ENCODE measurements at regions not wholly inside any gene's neighbourhood (a gene's known extent, or its start where the extent isn't known, plus 50 kb on each side); places are given as distances from the start of the nearest gene placed in this dataset.

DNA sequence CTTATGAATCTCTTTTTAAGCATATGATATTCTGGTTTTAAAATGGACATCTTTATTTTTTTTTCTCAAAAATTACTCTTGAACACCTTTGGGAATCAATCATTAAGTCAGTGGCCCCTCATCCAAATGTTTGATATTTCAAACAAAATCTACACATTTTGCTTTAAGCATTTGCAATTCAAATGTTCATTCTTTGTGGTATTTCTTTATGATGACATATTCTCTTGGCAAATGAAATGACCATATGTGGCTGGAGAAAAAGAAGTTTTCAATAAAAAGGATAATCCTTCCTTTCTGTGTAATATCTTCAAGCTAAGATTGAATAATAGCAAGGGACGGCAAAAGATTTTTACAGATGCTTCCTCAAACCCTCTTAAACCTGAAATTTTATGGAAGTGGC is 420.8 kb downstream of the MTRR start:
- Histone ChIP-seq H3K4me3 (ENCODE audit: low read length) (no peak overlapping the region), H3K9ac (ENCODE audit: low read length) (no peak overlapping the region), H3K4me2 (ENCODE audit: low read length) (no peak overlapping the region), H3F3A (ENCODE audit: insufficient read depth, low read length, poor library complexity, severe bottlenecking) (no peaks in the 10 kb centered on the region), H3K9me3 (ENCODE audit: low read length) (no peaks in the 10 kb centered on the region), H2AFZ (ENCODE audit: low read depth, low read length) (no peak overlapping the region), H3K9me2 (ENCODE audit: insufficient read depth, low read length) (no peaks in the 10 kb centered on the region), H4K20me1 (ENCODE audit: insufficient read depth) (no peaks in the 10 kb centered on the region), H3K36me3 (ENCODE audit: insufficient read depth, low read length) (no peaks in the 10 kb centered on the region), H3K27ac (ENCODE audit: low read length) (no peak overlapping the region), H3K27me3 (ENCODE audit: insufficient read depth, low read depth, low read length) (no peaks in the 10 kb centered on the region), H3K79me2 (replicated peaks; ENCODE audit: insufficient read depth, low read length) (no peaks in the 10 kb centered on the region)
- TF ChIP-seq EZH2 (IDR thresholded peaks at IDR 0.05; ENCODE audit: borderline replicate concordance, insufficient read depth, low read length, poor library complexity, severe bottlenecking): no peak
- TF ChIP-seq TAF1 (IDR thresholded peaks at IDR 0.05; ENCODE audit: low read depth): no peak
- no peak for TF ChIP-seq EP300 (conservative IDR thresholded peaks at IDR 0.05; ENCODE audit: poor library complexity, severe bottlenecking)

DNA sequence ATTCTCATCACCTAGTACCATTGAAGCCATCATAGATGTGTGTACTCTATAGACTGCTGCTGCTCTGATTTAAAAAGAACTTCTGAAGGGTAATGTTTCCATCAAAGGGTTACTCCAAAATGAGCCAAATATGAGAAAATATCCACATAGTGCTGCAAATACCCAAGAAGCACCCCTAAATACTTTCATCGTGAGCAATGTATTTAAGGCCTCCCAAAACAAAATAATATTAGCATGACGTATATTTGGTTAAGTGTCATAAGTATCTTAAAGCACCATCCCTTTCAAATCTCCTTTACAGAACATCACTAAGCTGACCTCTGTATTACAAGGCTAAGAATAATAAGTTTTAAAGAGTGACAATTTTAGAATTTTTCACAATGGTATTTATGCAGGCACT is 421.8 kb downstream of the MTRR start:
- Histone ChIP-seq H2AFZ (ENCODE audit: low read depth, low read length) (no peak overlapping the region), H3K79me2 (replicated peaks; ENCODE audit: insufficient read depth, low read length) (no peaks in the 10 kb centered on the region), H3F3A (ENCODE audit: insufficient read depth, low read length, poor library complexity, severe bottlenecking) (no peaks in the 10 kb centered on the region), H3K27ac (ENCODE audit: low read length) (no peak overlapping the region), H3K27me3 (ENCODE audit: insufficient read depth, low read depth, low read length) (no peaks in the 10 kb centered on the region), H4K20me1 (ENCODE audit: insufficient read depth) (no peaks in the 10 kb centered on the region), H3K4me3 (ENCODE audit: low read length) (no peak overlapping the region), H3K9ac (ENCODE audit: low read length) (no peak overlapping the region), H3K4me2 (ENCODE audit: low read length) (no peak overlapping the region), H3K36me3 (ENCODE audit: insufficient read depth, low read length) (no peaks in the 10 kb centered on the region), H3K9me2 (ENCODE audit: insufficient read depth, low read length) (no peaks in the 10 kb centered on the region), H3K9me3 (ENCODE audit: low read length) (no peaks in the 10 kb centered on the region)
- TF ChIP-seq, protein P1, sequence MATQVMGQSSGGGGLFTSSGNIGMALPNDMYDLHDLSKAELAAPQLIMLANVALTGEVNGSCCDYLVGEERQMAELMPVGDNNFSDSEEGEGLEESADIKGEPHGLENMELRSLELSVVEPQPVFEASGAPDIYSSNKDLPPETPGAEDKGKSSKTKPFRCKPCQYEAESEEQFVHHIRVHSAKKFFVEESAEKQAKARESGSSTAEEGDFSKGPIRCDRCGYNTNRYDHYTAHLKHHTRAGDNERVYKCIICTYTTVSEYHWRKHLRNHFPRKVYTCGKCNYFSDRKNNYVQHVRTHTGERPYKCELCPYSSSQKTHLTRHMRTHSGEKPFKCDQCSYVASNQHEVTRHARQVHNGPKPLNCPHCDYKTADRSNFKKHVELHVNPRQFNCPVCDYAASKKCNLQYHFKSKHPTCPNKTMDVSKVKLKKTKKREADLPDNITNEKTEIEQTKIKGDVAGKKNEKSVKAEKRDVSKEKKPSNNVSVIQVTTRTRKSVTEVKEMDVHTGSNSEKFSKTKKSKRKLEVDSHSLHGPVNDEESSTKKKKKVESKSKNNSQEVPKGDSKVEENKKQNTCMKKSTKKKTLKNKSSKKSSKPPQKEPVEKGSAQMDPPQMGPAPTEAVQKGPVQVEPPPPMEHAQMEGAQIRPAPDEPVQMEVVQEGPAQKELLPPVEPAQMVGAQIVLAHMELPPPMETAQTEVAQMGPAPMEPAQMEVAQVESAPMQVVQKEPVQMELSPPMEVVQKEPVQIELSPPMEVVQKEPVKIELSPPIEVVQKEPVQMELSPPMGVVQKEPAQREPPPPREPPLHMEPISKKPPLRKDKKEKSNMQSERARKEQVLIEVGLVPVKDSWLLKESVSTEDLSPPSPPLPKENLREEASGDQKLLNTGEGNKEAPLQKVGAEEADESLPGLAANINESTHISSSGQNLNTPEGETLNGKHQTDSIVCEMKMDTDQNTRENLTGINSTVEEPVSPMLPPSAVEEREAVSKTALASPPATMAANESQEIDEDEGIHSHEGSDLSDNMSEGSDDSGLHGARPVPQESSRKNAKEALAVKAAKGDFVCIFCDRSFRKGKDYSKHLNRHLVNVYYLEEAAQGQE (IDR thresholded peaks at IDR 0.05; ENCODE audit: borderline replicate concordance): no peak
- TF ChIP-seq POLR2AphosphoS5 (IDR thresholded peaks at IDR 0.05) (no peak), RAD21 (conservative IDR thresholded peaks at IDR 0.05) (no peak), EZH2 (IDR thresholded peaks at IDR 0.05; ENCODE audit: borderline replicate concordance, insufficient read depth, low read length, poor library complexity, severe bottlenecking) (no peak), MXI1 (conservative IDR thresholded peaks at IDR 0.05; ENCODE audit: poor library complexity, severe bottlenecking) (no peak), TAF1 (IDR thresholded peaks at IDR 0.05; ENCODE audit: low read depth) (no peak), SMC3 (conservative IDR thresholded peaks at IDR 0.05; ENCODE audit: poor library complexity) (no peak), EP300 (conservative IDR thresholded peaks at IDR 0.05; ENCODE audit: poor library complexity, severe bottlenecking) (no peak)
- TF ChIP-seq, protein P2, sequence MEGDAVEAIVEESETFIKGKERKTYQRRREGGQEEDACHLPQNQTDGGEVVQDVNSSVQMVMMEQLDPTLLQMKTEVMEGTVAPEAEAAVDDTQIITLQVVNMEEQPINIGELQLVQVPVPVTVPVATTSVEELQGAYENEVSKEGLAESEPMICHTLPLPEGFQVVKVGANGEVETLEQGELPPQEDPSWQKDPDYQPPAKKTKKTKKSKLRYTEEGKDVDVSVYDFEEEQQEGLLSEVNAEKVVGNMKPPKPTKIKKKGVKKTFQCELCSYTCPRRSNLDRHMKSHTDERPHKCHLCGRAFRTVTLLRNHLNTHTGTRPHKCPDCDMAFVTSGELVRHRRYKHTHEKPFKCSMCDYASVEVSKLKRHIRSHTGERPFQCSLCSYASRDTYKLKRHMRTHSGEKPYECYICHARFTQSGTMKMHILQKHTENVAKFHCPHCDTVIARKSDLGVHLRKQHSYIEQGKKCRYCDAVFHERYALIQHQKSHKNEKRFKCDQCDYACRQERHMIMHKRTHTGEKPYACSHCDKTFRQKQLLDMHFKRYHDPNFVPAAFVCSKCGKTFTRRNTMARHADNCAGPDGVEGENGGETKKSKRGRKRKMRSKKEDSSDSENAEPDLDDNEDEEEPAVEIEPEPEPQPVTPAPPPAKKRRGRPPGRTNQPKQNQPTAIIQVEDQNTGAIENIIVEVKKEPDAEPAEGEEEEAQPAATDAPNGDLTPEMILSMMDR (IDR thresholded peaks at IDR 0.05; ENCODE audit: poor library complexity, severe bottlenecking): no peak

- H3K27me3 ChIP-seq (ENCODE audit: insufficient read depth, low read depth, low read length): no peaks in the 10 kb centered on the region
- no peak overlapping the region for H3K4me2 ChIP-seq (ENCODE audit: low read length)
- no peak overlapping the region for H2AFZ ChIP-seq (ENCODE audit: low read depth, low read length)
- no peaks in the 10 kb centered on the region for H4K20me1 ChIP-seq (ENCODE audit: insufficient read depth)
- H3F3A ChIP-seq (ENCODE audit: insufficient read depth, low read length, poor library complexity, severe bottlenecking): no peaks in the 10 kb centered on the region
- H3K79me2 ChIP-seq (replicated peaks; ENCODE audit: insufficient read depth, low read length): no peaks in the 10 kb centered on the region
- no peaks in the 10 kb centered on the region for H3K36me3 ChIP-seq (ENCODE audit: insufficient read depth, low read length)
- no peak overlapping the region for H3K27ac ChIP-seq (ENCODE audit: low read length)
- no peak for TF ChIP-seq POLR2AphosphoS5 (IDR thresholded peaks at IDR 0.05)
- TF ChIP-seq EP300 (conservative IDR thresholded peaks at IDR 0.05; ENCODE audit: poor library complexity, severe bottlenecking): no peak
- H3K9me2 ChIP-seq (ENCODE audit: insufficient read depth, low read length): no peaks in the 10 kb centered on the region
- H3K9me3 ChIP-seq (ENCODE audit: low read length): no peaks in the 10 kb centered on the region
- H3K9ac ChIP-seq (ENCODE audit: low read length): no peak overlapping the region
- H3K4me3 ChIP-seq (ENCODE audit: low read length): no peak overlapping the region
These were observed 422.7 kb downstream of the MTRR start for GRCh38 chr5:8291641-8292040.

Data from neural cell (in vitro differentiated cells).